Thyroid gland (tissue), 4 donors: ENCODE measurements at regions not wholly inside any gene's neighbourhood (a gene's known extent, or its start where the extent isn't known, plus 50 kb on each side); places are given as distances from the start of the nearest gene placed in this dataset.

ENCODE experiments used
- POLR2A ChIP-seq, 2 donors: fragments of 450-650 bp; IDR thresholded peaks; one replicate each; pipeline ENCODE4 v1.6.1; 2017; ENCODE audit warnings: antibody characterized with exemption in 2 of 2, mild to moderate bottlenecking in 2 of 2, moderate library complexity in 1 of 2
- TF ChIP-seq, protein P1 (sequence below), 6 experiments: fragments of 200-600 bp in 3 of 6; fragments of 450-650 bp in 3 of 6; sonication (generic) in 3 of 6; IDR thresholded peaks; one replicate each; pipeline ENCODE4 v1.5.1; 2016 to 2019; ENCODE audit warnings: antibody characterized with exemption in 6 of 6, mild to moderate bottlenecking in 2 of 6, inconsistent platforms in 1 of 6, moderate library complexity in 1 of 6

DNA sequence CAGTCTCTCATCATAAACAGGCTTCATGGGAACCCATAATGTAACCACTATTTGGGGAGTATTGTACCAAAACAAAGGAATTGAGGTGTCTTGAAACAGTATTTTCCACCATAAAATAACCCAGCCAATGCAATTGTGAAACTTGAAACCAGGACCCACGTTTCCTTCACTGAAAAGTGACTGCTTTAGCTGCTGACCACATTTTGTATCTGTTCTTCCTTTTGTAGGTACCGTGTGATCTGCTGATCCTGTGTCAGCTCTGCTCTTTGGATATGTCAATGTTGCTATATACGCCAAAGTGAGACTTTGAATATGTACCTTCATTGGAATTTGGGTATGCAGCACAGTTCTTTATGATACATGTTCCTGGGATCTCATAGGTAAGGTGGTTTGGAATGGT is 95.1 kb upstream of the CNTN1 start:
- TF ChIP-seq, protein P1, sequence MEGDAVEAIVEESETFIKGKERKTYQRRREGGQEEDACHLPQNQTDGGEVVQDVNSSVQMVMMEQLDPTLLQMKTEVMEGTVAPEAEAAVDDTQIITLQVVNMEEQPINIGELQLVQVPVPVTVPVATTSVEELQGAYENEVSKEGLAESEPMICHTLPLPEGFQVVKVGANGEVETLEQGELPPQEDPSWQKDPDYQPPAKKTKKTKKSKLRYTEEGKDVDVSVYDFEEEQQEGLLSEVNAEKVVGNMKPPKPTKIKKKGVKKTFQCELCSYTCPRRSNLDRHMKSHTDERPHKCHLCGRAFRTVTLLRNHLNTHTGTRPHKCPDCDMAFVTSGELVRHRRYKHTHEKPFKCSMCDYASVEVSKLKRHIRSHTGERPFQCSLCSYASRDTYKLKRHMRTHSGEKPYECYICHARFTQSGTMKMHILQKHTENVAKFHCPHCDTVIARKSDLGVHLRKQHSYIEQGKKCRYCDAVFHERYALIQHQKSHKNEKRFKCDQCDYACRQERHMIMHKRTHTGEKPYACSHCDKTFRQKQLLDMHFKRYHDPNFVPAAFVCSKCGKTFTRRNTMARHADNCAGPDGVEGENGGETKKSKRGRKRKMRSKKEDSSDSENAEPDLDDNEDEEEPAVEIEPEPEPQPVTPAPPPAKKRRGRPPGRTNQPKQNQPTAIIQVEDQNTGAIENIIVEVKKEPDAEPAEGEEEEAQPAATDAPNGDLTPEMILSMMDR (IDR thresholded peaks at IDR 0.05), result no peak
- no peak for TF ChIP-seq POLR2A (IDR thresholded peaks at IDR 0.05)
